SK-N-SH treated with all-trans-retinoic acid at 6 μM for 48 hours (cell line): ENCODE measurements at regions not wholly inside any gene's neighbourhood (a gene's known extent, or its start where the extent isn't known, plus 50 kb on each side); places are given as distances from the start of the nearest gene placed in this dataset.

Source experiments
- ATAC-seq: fragments of 200-7000 bp; cut with Tn5 transposase; 3 replicates; pipeline ENCODE4 v1.9.1; 2020; ENCODE audit warnings: mild to moderate bottlenecking, moderate library complexity
- ARNTL ChIP-seq: fragments of 450-650 bp; formaldehyde crosslinking; IDR thresholded peaks from 2 replicates; pipeline ENCODE4 v1.5.0; 2020; ENCODE audit warnings: low read depth, mild to moderate bottlenecking, moderate library complexity, borderline replicate concordance
- CSDC2 ChIP-seq: fragments of 250-450 bp; sonication (Bioruptor Pico); IDR thresholded peaks from 2 replicates; pipeline ENCODE4 v1.5.0; 2020; ENCODE audit warnings: mild to moderate bottlenecking, moderate library complexity
- ESRRG ChIP-seq: fragments of 250-450 bp; sonication (Bioruptor Pico); IDR thresholded peaks from 2 replicates; pipeline ENCODE4 v1.6.1; 2021; ENCODE audit warnings: mild to moderate bottlenecking
- ISL1 ChIP-seq: fragments of 250-450 bp; sonication (Bioruptor Pico); IDR thresholded peaks from 2 replicates; pipeline ENCODE4 v2.1.2; 2022; ENCODE audit warnings: mild to moderate bottlenecking, moderate library complexity
- OSR1 ChIP-seq: fragments of 250-450 bp; sonication (Bioruptor Pico); IDR thresholded peaks from 2 replicates; pipeline ENCODE4 v1.8.0; 2022; ENCODE audit warnings: moderate library complexity, mild to moderate bottlenecking, inconsistent platforms
- SNAI2 ChIP-seq: fragments of 250-450 bp; sonication (Bioruptor Pico); IDR thresholded peaks from 2 replicates; pipeline ENCODE4 v1.5.0; 2020; ENCODE audit warnings: mild to moderate bottlenecking, moderate library complexity
- TCF4 ChIP-seq: fragments of 250-450 bp; sonication (Bioruptor Pico); IDR thresholded peaks from 2 replicates; pipeline ENCODE4 v1.8.0; 2021; ENCODE audit warnings: mild to moderate bottlenecking, moderate library complexity, borderline replicate concordance
- ZC3H10 ChIP-seq: fragments of 250-450 bp; sonication (Bioruptor Pico); IDR thresholded peaks from 2 replicates; pipeline ENCODE4 v1.5.1; 2021; ENCODE audit warnings: mild to moderate bottlenecking, moderate library complexity
- ZFP30 ChIP-seq: fragments of 450-650 bp; formaldehyde crosslinking; IDR thresholded peaks from 2 replicates; pipeline ENCODE4 v1.5.0; 2022; ENCODE audit warnings: mild to moderate bottlenecking, moderate library complexity
- ZNF565 ChIP-seq: fragments of 450-650 bp; formaldehyde crosslinking; conservative IDR thresholded peaks from 2 replicates; pipeline ENCODE4 v1.5.0; 2020; ENCODE audit warnings: low read depth, mild to moderate bottlenecking, moderate library complexity
- ZNF70 ChIP-seq: fragments of 450-650 bp; formaldehyde crosslinking; IDR thresholded peaks from 2 replicates; pipeline ENCODE4 v1.5.0; 2020; ENCODE audit warnings: mild to moderate bottlenecking, moderate library complexity
- ZNF8 ChIP-seq: fragments of 450-650 bp; formaldehyde crosslinking; IDR thresholded peaks from 2 replicates; pipeline ENCODE4 v1.5.0; 2020; ENCODE audit warnings: mild to moderate bottlenecking, moderate library complexity
- TF ChIP-seq, protein P1 (sequence below): fragments of 250-450 bp; sonication (Bioruptor Pico); IDR thresholded peaks from 2 replicates; pipeline ENCODE4 v1.8.0; 2021; ENCODE audit warnings: low read depth, mild to moderate bottlenecking, moderate library complexity, borderline replicate concordance
- TF ChIP-seq, protein P2 (sequence below): fragments of 250-450 bp; sonication (Bioruptor Pico); IDR thresholded peaks from 2 replicates; pipeline ENCODE4 v1.5.1; 2020; ENCODE audit warnings: low read depth, mild to moderate bottlenecking, moderate library complexity
- TF ChIP-seq, protein P3 (sequence below): fragments of 250-450 bp; sonication (Bioruptor Pico); IDR thresholded peaks from 2 replicates; pipeline ENCODE4 v1.8.0; 2020; ENCODE audit warnings: mild to moderate bottlenecking, moderate library complexity, borderline replicate concordance
- TF ChIP-seq, protein P4 (sequence below): fragments of 250-450 bp; sonication (Bioruptor Pico); IDR thresholded peaks from 2 replicates; pipeline ENCODE4 v1.5.0; 2020; ENCODE audit warnings: mild to moderate bottlenecking, moderate library complexity
- TF ChIP-seq, protein P5 (sequence below): fragments of 250-450 bp; sonication (Bioruptor Pico); IDR thresholded peaks from 2 replicates; pipeline ENCODE4 v1.5.1; 2021; ENCODE audit warnings: mild to moderate bottlenecking, moderate library complexity

DNA sequence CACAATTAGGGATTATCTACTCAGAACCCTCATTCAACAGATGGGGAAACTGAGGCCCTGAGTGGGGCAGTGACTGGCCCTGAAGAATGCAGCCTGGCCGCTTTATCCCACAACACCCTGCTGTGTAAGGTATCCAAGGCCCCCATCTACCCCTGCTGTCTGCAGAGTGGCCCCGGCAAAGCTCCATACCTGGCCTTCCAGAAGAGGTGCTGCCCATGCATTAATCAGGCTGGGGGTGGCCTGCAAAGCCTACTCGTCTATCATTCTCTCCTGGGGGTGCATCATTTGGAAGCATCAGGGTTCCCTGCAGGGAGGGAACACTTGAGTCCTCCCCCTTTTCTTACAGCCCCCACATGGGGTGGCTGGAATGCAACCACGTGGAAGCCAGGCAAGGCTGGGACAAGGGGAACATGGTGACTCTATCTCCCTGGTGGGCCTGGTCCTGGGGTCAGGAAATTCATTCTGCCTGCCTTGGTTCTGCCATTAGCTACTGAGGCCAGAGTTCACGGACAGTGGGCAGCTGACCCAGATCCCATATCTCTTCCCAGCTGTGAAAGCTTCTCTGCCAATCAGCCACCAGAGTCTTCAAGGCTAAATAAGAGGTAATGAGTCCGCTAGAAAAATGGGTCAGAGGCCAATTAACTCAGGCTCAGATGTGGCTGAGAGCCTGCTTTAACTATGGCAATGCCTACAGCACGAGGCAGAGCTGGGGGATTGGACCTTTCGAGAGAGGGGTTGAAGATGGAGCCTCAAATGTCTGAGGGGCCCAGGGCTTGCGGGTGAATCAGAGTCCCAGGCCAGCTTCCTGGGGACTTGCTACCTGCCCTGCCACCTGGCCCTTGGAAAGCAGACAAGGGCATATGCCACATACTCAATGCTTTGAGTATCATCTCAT is 72.3 kb upstream of the TOX2 start:
- no peak for ATAC-seq
- TF ChIP-seq, protein P1, sequence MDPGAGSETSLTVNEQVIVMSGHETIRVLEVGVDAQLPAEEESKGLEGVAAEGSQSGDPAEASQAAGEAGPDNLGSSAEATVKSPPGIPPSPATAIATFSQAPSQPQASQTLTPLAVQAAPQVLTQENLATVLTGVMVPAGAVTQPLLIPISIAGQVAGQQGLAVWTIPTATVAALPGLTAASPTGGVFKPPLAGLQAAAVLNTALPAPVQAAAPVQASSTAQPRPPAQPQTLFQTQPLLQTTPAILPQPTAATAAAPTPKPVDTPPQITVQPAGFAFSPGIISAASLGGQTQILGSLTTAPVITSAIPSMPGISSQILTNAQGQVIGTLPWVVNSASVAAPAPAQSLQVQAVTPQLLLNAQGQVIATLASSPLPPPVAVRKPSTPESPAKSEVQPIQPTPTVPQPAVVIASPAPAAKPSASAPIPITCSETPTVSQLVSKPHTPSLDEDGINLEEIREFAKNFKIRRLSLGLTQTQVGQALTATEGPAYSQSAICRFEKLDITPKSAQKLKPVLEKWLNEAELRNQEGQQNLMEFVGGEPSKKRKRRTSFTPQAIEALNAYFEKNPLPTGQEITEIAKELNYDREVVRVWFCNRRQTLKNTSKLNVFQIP (CRISPR knock-in tag): no peak
- TF ChIP-seq TCF4 (CRISPR knock-in tag): no peak
- TF ChIP-seq, protein P2, sequence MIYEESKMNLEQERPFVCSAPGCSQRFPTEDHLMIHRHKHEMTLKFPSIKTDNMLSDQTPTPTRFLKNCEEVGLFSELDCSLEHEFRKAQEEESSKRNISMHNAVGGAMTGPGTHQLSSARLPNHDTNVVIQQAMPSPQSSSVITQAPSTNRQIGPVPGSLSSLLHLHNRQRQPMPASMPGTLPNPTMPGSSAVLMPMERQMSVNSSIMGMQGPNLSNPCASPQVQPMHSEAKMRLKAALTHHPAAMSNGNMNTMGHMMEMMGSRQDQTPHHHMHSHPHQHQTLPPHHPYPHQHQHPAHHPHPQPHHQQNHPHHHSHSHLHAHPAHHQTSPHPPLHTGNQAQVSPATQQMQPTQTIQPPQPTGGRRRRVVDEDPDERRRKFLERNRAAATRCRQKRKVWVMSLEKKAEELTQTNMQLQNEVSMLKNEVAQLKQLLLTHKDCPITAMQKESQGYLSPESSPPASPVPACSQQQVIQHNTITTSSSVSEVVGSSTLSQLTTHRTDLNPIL (CRISPR knock-in tag): no peak
- no peak for TF ChIP-seq ZFP30 (CRISPR knock-in tag)
- TF ChIP-seq, protein P3, sequence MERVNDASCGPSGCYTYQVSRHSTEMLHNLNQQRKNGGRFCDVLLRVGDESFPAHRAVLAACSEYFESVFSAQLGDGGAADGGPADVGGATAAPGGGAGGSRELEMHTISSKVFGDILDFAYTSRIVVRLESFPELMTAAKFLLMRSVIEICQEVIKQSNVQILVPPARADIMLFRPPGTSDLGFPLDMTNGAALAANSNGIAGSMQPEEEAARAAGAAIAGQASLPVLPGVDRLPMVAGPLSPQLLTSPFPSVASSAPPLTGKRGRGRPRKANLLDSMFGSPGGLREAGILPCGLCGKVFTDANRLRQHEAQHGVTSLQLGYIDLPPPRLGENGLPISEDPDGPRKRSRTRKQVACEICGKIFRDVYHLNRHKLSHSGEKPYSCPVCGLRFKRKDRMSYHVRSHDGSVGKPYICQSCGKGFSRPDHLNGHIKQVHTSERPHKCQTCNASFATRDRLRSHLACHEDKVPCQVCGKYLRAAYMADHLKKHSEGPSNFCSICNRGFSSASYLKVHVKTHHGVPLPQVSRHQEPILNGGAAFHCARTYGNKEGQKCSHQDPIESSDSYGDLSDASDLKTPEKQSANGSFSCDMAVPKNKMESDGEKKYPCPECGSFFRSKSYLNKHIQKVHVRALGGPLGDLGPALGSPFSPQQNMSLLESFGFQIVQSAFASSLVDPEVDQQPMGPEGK (CRISPR knock-in tag): no peak

DNA sequence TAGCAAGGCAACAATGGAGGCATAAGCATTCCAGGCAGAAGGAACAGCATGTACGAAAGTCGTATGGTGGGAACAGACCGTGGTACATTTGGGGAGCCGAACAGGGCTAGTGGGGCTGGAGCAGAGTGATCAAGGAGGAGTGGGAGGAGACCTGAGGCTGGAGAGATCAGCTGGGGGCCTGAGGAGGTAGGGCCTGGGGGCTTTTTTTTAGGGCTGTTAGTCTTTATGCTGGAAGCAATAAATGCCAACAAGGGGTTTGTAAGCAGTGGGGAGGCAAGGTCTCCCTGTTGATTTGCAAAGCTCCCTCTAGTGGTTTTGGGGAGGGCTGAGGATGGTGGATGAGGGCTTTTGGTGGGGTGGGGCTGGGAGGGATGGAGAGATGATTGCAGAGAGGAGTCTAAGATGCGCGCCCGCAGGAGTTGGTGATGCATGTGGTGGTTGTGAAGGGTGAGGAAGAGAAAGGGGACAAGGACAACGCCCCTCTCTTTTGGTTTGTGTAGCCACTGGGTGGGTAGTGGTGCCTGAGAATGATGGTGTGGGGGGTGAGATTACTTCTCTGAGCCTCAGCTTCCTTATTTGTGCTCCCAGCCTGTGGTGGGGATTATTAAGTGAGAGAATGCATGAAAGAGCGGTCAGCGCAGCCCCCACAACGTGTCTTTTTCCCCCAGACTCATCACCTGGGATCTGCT is 74.1 kb upstream of the TOX2 start:
- peak; percentile 25; the same call in 1 of the 3 replicates for ATAC-seq
- TF ChIP-seq, protein P3 (CRISPR knock-in tag): no peak
- TF ChIP-seq, protein P1 (CRISPR knock-in tag): no peak
- TF ChIP-seq ISL1 (CRISPR knock-in tag) (no peak), OSR1 (no peak), SNAI2 (CRISPR knock-in tag) (no peak), CSDC2 (CRISPR knock-in tag) (no peak), ARNTL (CRISPR knock-in tag) (no peak), ZFP30 (CRISPR knock-in tag) (no peak), ESRRG (CRISPR knock-in tag) (no peak), ZC3H10 (CRISPR knock-in tag) (no peak), ZNF70 (CRISPR knock-in tag) (no peak), ZNF8 (CRISPR knock-in tag) (no peak), ZNF565 (CRISPR knock-in tag) (no peak)
- TF ChIP-seq, protein P4, sequence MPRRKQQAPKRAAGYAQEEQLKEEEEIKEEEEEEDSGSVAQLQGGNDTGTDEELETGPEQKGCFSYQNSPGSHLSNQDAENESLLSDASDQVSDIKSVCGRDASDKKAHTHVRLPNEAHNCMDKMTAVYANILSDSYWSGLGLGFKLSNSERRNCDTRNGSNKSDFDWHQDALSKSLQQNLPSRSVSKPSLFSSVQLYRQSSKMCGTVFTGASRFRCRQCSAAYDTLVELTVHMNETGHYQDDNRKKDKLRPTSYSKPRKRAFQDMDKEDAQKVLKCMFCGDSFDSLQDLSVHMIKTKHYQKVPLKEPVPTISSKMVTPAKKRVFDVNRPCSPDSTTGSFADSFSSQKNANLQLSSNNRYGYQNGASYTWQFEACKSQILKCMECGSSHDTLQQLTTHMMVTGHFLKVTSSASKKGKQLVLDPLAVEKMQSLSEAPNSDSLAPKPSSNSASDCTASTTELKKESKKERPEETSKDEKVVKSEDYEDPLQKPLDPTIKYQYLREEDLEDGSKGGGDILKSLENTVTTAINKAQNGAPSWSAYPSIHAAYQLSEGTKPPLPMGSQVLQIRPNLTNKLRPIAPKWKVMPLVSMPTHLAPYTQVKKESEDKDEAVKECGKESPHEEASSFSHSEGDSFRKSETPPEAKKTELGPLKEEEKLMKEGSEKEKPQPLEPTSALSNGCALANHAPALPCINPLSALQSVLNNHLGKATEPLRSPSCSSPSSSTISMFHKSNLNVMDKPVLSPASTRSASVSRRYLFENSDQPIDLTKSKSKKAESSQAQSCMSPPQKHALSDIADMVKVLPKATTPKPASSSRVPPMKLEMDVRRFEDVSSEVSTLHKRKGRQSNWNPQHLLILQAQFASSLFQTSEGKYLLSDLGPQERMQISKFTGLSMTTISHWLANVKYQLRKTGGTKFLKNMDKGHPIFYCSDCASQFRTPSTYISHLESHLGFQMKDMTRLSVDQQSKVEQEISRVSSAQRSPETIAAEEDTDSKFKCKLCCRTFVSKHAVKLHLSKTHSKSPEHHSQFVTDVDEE (CRISPR knock-in tag): no peak
- TF ChIP-seq, protein P5, sequence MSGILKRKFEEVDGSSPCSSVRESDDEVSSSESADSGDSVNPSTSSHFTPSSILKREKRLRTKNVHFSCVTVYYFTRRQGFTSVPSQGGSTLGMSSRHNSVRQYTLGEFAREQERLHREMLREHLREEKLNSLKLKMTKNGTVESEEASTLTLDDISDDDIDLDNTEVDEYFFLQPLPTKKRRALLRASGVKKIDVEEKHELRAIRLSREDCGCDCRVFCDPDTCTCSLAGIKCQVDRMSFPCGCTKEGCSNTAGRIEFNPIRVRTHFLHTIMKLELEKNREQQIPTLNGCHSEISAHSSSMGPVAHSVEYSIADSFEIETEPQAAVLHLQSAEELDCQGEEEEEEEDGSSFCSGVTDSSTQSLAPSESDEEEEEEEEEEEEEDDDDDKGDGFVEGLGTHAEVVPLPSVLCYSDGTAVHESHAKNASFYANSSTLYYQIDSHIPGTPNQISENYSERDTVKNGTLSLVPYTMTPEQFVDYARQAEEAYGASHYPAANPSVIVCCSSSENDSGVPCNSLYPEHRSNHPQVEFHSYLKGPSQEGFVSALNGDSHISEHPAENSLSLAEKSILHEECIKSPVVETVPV (CRISPR knock-in tag): no peak
- TF ChIP-seq, protein P2 (CRISPR knock-in tag): no peak
